Adrenal gland (tissue), 9 donors: ENCODE measurements at regions not wholly inside any gene's neighbourhood (a gene's known extent, or its start where the extent isn't known, plus 50 kb on each side); places are given as distances from the start of the nearest gene placed in this dataset.

Experiments
- DNase-seq, 7 donors: peaks; one replicate each; pipeline ENCODE4 v3.0.0-alpha.2; 2019 to 2020
- H3K27ac ChIP-seq, 5 donors: fragments of 200-600 bp; sonication (generic) in 4 of 5; 1 replicate in 3 of 5; 2 replicates in 2 of 5; pipeline versions ENCODE4 v1.5.1 to v1.8.0; 2016 to 2020; ENCODE audit warnings: mild to moderate bottlenecking in 1 of 5
- H3K27me3 ChIP-seq: fragments of 200-600 bp; 2 replicates; pipeline ENCODE4 v1.8.0; 2021
- H3K36me3 ChIP-seq, 2 donors: fragments of 200-600 bp; replicated peaks in 1 of 2; 1 replicate in 1 of 2; 2 replicates in 1 of 2; pipeline versions ENCODE4 v1.5.1 to v1.8.0; 2018 to 2022
- H3K4me1 ChIP-seq, 2 donors: fragments of 200-600 bp; replicated peaks in 1 of 2; 1 replicate in 1 of 2; 2 replicates in 1 of 2; pipeline versions ENCODE4 v1.5.1 to v1.8.0; 2018 to 2021
- H3K4me3 ChIP-seq, 4 donors: fragments of 200-600 bp; sonication (generic) in 3 of 4; one replicate each; pipeline ENCODE4 v1.5.1; 2016 to 2018
- H3K9me3 ChIP-seq, 3 donors: fragments of 200-600 bp; sonication (generic) in 1 of 3; replicated peaks in 1 of 3; 1 replicate in 2 of 3; 2 replicates in 1 of 3; pipeline versions ENCODE4 v1.5.1 to v1.8.0; 2016 to 2021
- CTCF ChIP-seq, 6 experiments: fragments of 450-650 bp in 4 of 6; fragments of 200-600 bp in 2 of 6; sonication (generic) in 1 of 6; IDR thresholded peaks; 1 replicate in 5 of 6; 2 replicates in 1 of 6; pipeline versions ENCODE4 v1.5.1 to v1.8.0; 2016 to 2021; ENCODE audit warnings: antibody characterized with exemption in 6 of 6, mild to moderate bottlenecking in 2 of 6, moderate library complexity in 1 of 6
- POLR2A ChIP-seq, 2 donors: fragments of 450-650 bp; IDR thresholded peaks; one replicate each; pipeline ENCODE4 v1.6.1; 2017; ENCODE audit warnings: antibody characterized with exemption in 2 of 2, mild to moderate bottlenecking in 2 of 2, moderate library complexity in 1 of 2
- WGBS, 4 donors: extraction: QIAGEN DNeasy Blood & Tissue Kit in 2 of 4; methylation state at CpG; one replicate each; pipeline versions ENCODE4 v1.1.5 to v1.1.7; 2013 to 2017; 5-methylcytosine and 5-hydroxymethylcytosine counted together
- intact Hi-C, 2 donors: fragments of 100-400 bp; cut with DNase I; formaldehyde crosslinking; loops; one replicate each; pipeline versions ENCODE4 v1.14.1 to v1.15.0; 2022 to 2023
- donor health status: healthy with polysubstance abuse.
- donor health status: Bipolar disorder and iron deficiency.
- donor health status: DM: yes; HTN: yes; CAD: no.
- donor health status: DM: no; HTN: no; CAD: no.
- donor health status: DM: no; HTN: no; CAD: no.

GRCh38 chr4:64774626-64775025, 365.4 kb upstream of the TECRL start:
- no peaks in the 10 kb centered on the region for H3K4me1 ChIP-seq
- no peaks in the 10 kb centered on the region for H3K27me3 ChIP-seq
- intact Hi-C loops: no loop called here
- no peak for DNase-seq
- 43 to 61% (median 59%) methylated on average over 3 of the region's 3 CpGs for WGBS, 4 donors
- TF ChIP-seq CTCF (IDR thresholded peaks at IDR 0.05): no peak
- no peak for TF ChIP-seq POLR2A (IDR thresholded peaks at IDR 0.05)
- H3K27ac ChIP-seq: no peak overlapping the region
- no peaks in the 10 kb centered on the region for H3K9me3 ChIP-seq
- H3K36me3 ChIP-seq: no peaks in the 10 kb centered on the region
- H3K4me3 ChIP-seq: no peak overlapping the region

- DNase-seq: no peak
Measured at GRCh38 chr4:64771149-64771548, 361.9 kb upstream of the TECRL start.

DNA sequence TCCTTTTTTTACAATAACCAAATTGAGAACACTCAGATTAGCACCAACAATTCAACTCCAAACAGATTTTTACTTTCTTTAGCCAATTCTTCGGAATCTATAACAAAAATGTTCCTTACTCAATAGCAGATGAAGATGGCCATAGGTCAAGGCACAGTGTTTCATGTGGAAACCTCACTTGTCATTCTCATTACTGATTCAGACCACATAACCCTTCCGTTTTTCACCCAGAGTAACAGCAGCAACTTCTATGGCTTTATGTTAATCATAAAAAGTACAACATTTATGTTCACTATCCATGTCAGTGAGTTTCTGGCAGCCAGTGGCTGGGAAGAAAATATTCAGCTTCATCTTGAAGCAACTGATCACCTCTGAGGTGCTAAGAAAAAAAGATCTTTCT, 358.3 kb upstream of the TECRL start:
- DNase-seq: no peak
- no peak overlapping the region for H3K4me3 ChIP-seq
- H3K4me1 ChIP-seq: no peaks in the 10 kb centered on the region
- no peak for TF ChIP-seq CTCF (IDR thresholded peaks at IDR 0.05)
- H3K36me3 ChIP-seq: no peaks in the 10 kb centered on the region
- no peaks in the 10 kb centered on the region for H3K27me3 ChIP-seq
- intact Hi-C loops: no loop called here
- no peaks in the 10 kb centered on the region for H3K9me3 ChIP-seq
- no peak overlapping the region for H3K27ac ChIP-seq
- WGBS, 4 donors: 58 to 68% (median 64%) methylated on average over 2 of the region's 2 CpGs

More at GRCh38 chr4:64771149-64771548, 361.9 kb upstream of the TECRL start:
- Histone ChIP-seq H3K4me1 (no peaks in the 10 kb centered on the region), H3K9me3 (no peaks in the 10 kb centered on the region), H3K27ac (no peak overlapping the region), H3K36me3 (no peaks in the 10 kb centered on the region), H3K4me3 (no peak overlapping the region), H3K27me3 (no peaks in the 10 kb centered on the region)
- no peak for TF ChIP-seq CTCF (IDR thresholded peaks at IDR 0.05)
- TF ChIP-seq POLR2A (IDR thresholded peaks at IDR 0.05): no peak
- 56 to 69% (median 62%) methylated on average over 2 of the region's 2 CpGs for WGBS, 4 donors
- intact Hi-C loops: no loop called here

DNA sequence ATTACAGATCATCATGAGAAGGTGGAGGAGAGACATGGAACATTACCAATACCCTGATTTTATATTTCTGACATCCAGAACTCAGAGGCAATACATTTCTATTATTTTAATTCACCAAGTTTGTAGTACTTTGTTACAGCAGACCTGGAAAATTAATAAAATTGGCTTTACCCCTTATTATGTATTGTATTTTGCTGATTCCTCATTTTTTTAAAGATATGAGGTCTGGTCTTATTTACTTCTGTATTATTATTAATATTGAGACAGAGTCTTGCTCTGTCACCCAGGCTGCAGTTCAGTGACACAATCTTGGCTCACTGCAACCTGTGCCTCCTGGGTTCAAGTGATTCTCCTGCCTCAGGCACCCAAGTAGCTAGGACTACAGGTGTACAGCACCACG, 357.3 kb upstream of the TECRL start:
- Histone ChIP-seq H3K9me3 (no peaks in the 10 kb centered on the region), H3K27me3 (no peaks in the 10 kb centered on the region), H3K4me1 (no peaks in the 10 kb centered on the region), H3K36me3 (no peaks in the 10 kb centered on the region), H3K27ac (no peak overlapping the region), H3K4me3 (no peak overlapping the region)
- intact Hi-C loops: no loop called here
- no peak for DNase-seq
- 36 to 73% (median 59%) methylated on average over 1 of the region's 1 CpG for whole genome bisulfite sequencing, 4 donors
- TF ChIP-seq POLR2A (IDR thresholded peaks at IDR 0.05): no peak
- no peak for TF ChIP-seq CTCF (IDR thresholded peaks at IDR 0.05)
